ENCODE measurements at regions not wholly inside any gene's neighbourhood (a gene's known extent, or its start where the extent isn't known, plus 50 kb on each side); places are given as distances from the start of the nearest gene placed in this dataset.
"Not testable (repeated sequence)": the region's sequence is repeated elsewhere in the genome, so short reads cannot be mapped to it uniquely, and the experiment has no call there.

DNA sequence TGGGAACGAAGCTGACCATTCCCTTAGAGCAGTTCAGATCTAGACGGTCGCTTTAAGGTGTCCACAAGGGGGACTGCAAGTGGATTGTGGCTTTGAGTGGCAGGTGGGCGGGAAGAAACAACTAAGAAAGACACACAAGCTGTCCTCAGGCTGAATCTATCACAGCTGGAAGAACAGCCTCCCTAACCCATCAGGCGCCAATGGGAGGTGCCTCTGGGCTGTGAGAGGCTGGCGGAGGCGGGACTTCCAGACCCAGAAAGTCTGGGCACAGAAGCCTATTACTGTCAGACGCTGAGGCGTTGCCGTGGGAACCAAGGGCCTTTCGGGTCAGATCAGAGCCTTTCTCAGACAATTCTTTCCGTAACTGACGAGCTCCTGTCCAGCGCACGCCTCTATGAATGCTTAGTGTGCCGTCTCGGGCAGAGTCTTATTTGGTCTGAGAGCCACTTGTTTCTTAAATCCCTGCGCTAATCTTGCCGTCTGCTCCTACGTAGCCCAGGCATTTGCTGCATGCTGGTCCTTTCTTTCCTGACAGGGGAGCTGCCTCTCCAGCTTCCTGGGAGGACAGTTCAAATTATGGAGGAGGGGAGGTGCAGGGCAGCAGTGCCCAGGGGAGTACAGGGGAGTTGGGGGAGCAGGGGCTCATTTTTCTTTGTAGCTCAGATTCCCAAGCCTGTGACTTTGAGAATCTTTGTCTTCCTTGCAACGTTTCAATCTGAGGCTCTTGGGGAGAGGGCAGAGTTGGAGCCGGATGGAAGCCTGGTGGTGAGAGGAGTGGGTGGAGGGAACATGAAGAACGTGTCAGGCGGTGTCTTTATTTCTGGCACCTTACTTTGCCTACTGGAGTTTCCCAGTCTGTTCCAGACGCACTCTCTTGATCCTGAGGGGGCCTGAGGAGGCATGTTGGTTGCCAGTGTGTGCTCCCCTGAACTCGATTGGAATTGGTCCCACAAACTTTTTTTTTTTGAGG is 618.7 kb downstream of the KCNJ18 start:
- no peak overlapping the region for H3K4me3 Mint-ChIP-seq
- no peaks in the 10 kb centered on the region for H3K27me3 Mint-ChIP-seq
- TF ChIP-seq, protein P1, sequence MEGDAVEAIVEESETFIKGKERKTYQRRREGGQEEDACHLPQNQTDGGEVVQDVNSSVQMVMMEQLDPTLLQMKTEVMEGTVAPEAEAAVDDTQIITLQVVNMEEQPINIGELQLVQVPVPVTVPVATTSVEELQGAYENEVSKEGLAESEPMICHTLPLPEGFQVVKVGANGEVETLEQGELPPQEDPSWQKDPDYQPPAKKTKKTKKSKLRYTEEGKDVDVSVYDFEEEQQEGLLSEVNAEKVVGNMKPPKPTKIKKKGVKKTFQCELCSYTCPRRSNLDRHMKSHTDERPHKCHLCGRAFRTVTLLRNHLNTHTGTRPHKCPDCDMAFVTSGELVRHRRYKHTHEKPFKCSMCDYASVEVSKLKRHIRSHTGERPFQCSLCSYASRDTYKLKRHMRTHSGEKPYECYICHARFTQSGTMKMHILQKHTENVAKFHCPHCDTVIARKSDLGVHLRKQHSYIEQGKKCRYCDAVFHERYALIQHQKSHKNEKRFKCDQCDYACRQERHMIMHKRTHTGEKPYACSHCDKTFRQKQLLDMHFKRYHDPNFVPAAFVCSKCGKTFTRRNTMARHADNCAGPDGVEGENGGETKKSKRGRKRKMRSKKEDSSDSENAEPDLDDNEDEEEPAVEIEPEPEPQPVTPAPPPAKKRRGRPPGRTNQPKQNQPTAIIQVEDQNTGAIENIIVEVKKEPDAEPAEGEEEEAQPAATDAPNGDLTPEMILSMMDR (IDR thresholded peaks at IDR 0.05), result no peak
- H3K27ac Mint-ChIP-seq, result no peak overlapping the region
- DNase-seq (no peak), ATAC-seq (no peak)
- no peaks in the 10 kb centered on the region for H3K4me1 Mint-ChIP-seq (ENCODE audit: low read depth)
- ChIA-PET CTCF (no interaction called here), POLR2A (no interaction called here)
- H3K9me3 Mint-ChIP-seq, result peaks cover 7% of the 10 kb centered on the region
- intact Hi-C loops (cut with micrococcal nuclease), result no loop called here
- no peaks in the 10 kb centered on the region for H3K36me3 Mint-ChIP-seq (ENCODE audit: low read depth)

DNA sequence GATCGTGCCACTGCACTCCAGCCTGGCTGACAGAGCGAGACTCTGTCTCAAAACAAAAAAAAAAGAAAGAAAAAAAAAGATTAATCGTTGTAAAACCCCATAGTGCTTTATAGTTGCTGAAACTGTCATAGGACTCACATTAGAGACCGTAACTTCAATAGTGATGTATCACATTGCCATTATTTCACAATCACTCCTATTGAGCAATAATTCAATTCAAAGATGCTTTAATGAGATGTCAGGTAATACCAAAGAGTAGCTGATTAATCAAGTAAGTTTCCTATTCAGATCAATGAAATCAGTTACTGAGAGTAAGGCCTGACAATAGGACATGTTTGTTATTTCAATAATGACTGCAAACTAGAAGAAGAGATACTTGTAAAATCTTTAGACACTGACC is 628.7 kb downstream of the KCNJ18 start:
- H3K4me1 Mint-ChIP-seq (ENCODE audit: low read depth); H3K36me3 Mint-ChIP-seq (ENCODE audit: low read depth); H3K27me3 Mint-ChIP-seq; H3K4me3 Mint-ChIP-seq; ATAC-seq; H3K27ac Mint-ChIP-seq; POLR2A ChIA-PET; DNase-seq; CTCF ChIA-PET; intact Hi-C loops (cut with micrococcal nuclease): not testable (repeated sequence)
- H3K9me3 Mint-ChIP-seq, result peaks cover 13% of the 10 kb centered on the region

DNA sequence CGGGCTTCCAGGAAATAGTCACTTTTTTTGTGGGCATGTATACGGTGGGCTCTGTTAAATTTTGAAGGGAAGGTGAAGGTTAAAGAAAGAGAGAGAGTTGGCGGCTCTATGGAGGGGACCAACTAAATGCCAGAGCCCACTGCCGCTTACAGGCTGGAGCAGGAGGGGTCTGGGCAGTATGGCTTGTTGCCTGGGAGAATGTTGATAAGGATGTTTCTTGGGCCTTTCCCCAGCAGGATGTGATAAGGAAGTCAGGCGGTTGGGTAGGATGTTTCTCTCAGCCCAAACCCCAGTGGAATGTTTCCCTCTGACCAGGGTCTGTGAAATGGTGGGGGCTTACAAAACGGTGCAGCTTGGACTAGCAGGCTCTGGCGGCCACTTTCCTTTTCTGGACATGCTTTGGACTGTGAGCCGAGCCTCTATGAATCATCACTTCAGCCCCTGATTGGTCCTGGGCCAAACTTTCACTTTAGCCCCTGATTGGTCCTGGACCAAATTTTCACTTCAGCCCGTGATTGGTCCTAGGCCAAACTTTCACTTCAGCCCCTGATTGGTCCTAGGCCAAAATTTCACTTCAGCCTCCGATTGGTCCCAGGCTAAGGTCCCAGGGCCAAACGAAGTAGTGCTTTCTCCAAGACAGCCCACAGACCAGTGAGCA is 630.7 kb downstream of the KCNJ18 start:
- H3K27me3 Mint-ChIP-seq, result not testable (repeated sequence)

DNA sequence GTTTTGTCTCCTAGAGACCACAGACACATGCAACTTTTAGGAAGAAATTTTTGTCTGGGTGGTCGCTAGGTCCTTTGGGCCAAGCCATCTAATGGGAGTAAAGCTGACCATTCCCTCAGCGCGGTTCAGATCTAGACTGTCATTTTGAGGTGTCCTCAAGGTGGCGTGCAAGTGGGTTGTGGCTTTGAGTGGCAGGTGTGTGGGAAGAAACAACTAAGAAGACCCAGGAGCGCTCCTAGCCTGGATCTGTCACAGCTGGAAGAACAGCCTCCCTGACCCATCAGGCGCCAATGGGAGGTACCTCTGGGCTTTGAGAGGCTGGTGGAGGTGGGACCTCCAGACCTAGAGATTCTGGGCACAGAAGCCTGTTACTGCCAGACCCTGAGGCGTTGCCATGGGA is 645.1 kb downstream of the KCNJ18 start:
- Mint-ChIP-seq H3K27ac (no peak overlapping the region), H3K9me3 (peaks cover 9% of the 10 kb centered on the region), H3K27me3 (no peaks in the 10 kb centered on the region), H3K4me1 (ENCODE audit: low read depth) (no peaks in the 10 kb centered on the region), H3K36me3 (ENCODE audit: low read depth) (no peaks in the 10 kb centered on the region), H3K4me3 (no peak overlapping the region)
- intact Hi-C loops (cut with micrococcal nuclease), result no loop called here
- POLR2A ChIA-PET, result no interaction called here
- CTCF ChIA-PET, result no interaction called here
- no peak for DNase-seq
- no peak for ATAC-seq
- TF ChIP-seq, protein P1 (IDR thresholded peaks at IDR 0.05), result no peak

More for the DNA sequence above, 630.7 kb downstream of the KCNJ18 start:
- intact Hi-C loops (cut with micrococcal nuclease); H3K27ac Mint-ChIP-seq; H3K4me1 Mint-ChIP-seq (ENCODE audit: low read depth); DNase-seq; H3K36me3 Mint-ChIP-seq (ENCODE audit: low read depth); POLR2A ChIA-PET; H3K4me3 Mint-ChIP-seq; CTCF ChIA-PET; ATAC-seq: not testable (repeated sequence)
- peaks cover 12% of the 10 kb centered on the region for H3K9me3 Mint-ChIP-seq

DNA sequence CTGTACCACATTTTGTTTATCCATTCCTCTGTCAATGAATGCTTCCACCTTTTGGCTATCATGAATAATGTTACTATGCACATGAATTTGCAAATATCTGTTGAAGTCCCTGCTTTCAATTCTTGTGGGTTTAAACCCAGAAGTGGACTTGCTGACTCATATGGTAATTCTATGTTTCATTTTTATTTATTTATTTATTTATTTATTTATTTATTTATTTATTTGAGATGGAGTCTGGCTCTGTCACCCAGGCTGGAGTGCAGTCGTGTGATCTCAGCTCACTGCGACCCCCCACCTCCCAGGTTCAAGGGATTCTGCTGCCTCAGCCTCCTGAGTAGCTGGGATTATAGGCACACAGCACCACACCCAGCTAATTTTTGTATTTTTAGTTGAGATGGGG is 664.3 kb downstream of the KCNJ18 start:
- ATAC-seq; DNase-seq; H3K27ac Mint-ChIP-seq; CTCF ChIA-PET; H3K4me3 Mint-ChIP-seq; H3K36me3 Mint-ChIP-seq (ENCODE audit: low read depth); POLR2A ChIA-PET; H3K9me3 Mint-ChIP-seq; intact Hi-C loops (cut with micrococcal nuclease); H3K27me3 Mint-ChIP-seq; H3K4me1 Mint-ChIP-seq (ENCODE audit: low read depth): not testable (repeated sequence)

DNA sequence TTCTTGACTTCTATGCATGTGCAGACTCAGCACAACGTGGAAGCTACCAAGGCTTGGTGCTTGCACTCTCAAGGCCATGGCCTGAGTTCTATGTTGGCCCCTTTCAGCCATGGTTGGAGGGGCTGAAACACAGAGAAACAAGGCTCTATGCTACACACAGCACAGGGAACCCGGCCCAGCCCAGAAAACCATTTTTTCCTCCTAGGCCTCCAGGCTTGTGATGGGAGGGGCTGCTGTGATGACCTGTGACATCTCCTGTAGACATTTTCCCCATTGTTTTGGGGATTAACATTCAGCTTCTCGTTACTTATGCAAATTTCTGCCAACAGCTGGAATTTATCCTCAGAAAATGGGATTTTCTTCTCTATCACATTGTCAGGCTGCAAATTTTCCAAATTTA is 678.7 kb downstream of the KCNJ18 start:
- ATAC-seq; H3K36me3 Mint-ChIP-seq (ENCODE audit: low read depth); H3K4me3 Mint-ChIP-seq; H3K27me3 Mint-ChIP-seq; intact Hi-C loops (cut with micrococcal nuclease); DNase-seq; CTCF ChIA-PET; POLR2A ChIA-PET; H3K4me1 Mint-ChIP-seq (ENCODE audit: low read depth); H3K27ac Mint-ChIP-seq: not testable (repeated sequence)
- H3K9me3 Mint-ChIP-seq, result peaks cover 24% of the 10 kb centered on the region

DNA sequence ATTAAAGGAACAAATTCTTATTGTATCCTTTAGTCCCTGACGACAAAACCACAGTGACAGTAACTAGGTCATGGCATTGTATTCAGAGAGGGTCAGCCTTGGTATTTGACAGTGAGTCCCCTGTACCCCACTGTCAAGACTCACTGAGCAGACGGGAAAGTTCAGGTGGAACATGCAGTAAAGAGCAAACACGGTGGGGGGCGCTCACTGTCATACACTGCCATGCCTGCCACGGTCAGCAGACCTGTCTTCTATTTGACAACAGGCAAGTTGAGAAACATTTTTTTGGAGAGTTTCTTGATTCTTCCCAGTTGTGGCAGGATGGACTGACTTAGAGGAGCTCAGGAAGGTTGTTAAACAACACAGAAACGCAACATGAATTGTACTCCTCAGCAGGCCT is 681.6 kb downstream of the KCNJ18 start:
- TF ChIP-seq, protein P1 (IDR thresholded peaks at IDR 0.05), result no peak
- POLR2A ChIA-PET, result no interaction called here
- CTCF ChIA-PET, result no interaction called here

More for the DNA sequence above, 681.6 kb downstream of the KCNJ18 start:
- DNase-seq (no peak), ATAC-seq (no peak)
- Mint-ChIP-seq H3K4me3 (no peak overlapping the region), H3K36me3 (ENCODE audit: low read depth) (no peaks in the 10 kb centered on the region), H3K27me3 (no peaks in the 10 kb centered on the region), H3K27ac (no peak overlapping the region), H3K4me1 (ENCODE audit: low read depth) (no peaks in the 10 kb centered on the region), H3K9me3 (peaks cover 20% of the 10 kb centered on the region)
- intact Hi-C loops (cut with micrococcal nuclease), result no loop called here

All from activated CD8-positive, alpha-beta T cell treated with anti-CD3 and anti-CD28 coated beads for 36 hours (primary cell).